K562 (cell line): ENCODE measurements at regions not wholly inside any gene's neighbourhood (a gene's known extent, or its start where the extent isn't known, plus 50 kb on each side); places are given as distances from the start of the nearest gene placed in this dataset.

Experiments used
- LCOR ChIP-seq: sonication (generic); formaldehyde crosslinking; IDR thresholded peaks from 2 replicates; pipeline ENCODE4 v1.8.0; 2022; ENCODE audit warnings: mild to moderate bottlenecking, missing genetic modification reagents
- RB1 ChIP-seq: fragments of 450-650 bp; IDR thresholded peaks from 2 replicates; pipeline ENCODE4 v1.6.1; 2017; ENCODE audit warnings: low read depth, mild to moderate bottlenecking
- RBBP5 ChIP-seq: fragments of 200-600 bp; sonication (generic); IDR thresholded peaks from 2 replicates; pipeline ENCODE4 v1.6.1; 2012; ENCODE audit warnings: borderline replicate concordance, mild to moderate bottlenecking, low read length, control low read depth, inconsistent platforms; ENCODE audit not compliant: insufficient read depth, poor library complexity, severe bottlenecking
- SAFB ChIP-seq: fragments of 200-400 bp; formaldehyde crosslinking; IDR thresholded peaks from 2 replicates; pipeline ENCODE4 v1.6.1; 2017; ENCODE audit warnings: low read depth, low read length, borderline replicate concordance
- SRSF9 ChIP-seq: fragments of 200-400 bp; formaldehyde crosslinking; IDR thresholded peaks from 2 replicates; pipeline ENCODE4 v1.6.1; 2017; ENCODE audit warnings: low read depth, low read length, borderline replicate concordance
- STAG1 ChIP-seq: sonication (generic); formaldehyde crosslinking; IDR thresholded peaks from 2 replicates; pipeline ENCODE4 v1.5.0; 2020; ENCODE audit warnings: missing genetic modification reagents, borderline replicate concordance
- ZFP30 ChIP-seq: fragments of 250-450 bp; sonication (Bioruptor Pico); IDR thresholded peaks from 2 replicates; pipeline ENCODE4 v1.8.0; 2022; ENCODE audit warnings: moderate library complexity, mild to moderate bottlenecking, inconsistent platforms, borderline replicate concordance
- ZNF133 ChIP-seq: fragments of 250-450 bp; sonication (Bioruptor Pico); IDR thresholded peaks from 2 replicates; pipeline ENCODE4 v1.4.0; 2020; ENCODE audit warnings: mild to moderate bottlenecking
- ZNF140 ChIP-seq: fragments of 250-450 bp; sonication (Bioruptor Pico); IDR thresholded peaks from 2 replicates; pipeline ENCODE4 v1.8.0; 2021; ENCODE audit warnings: moderate library complexity, mild to moderate bottlenecking, inconsistent platforms
- TF ChIP-seq, protein P1 (sequence below), 2 experiments: IDR thresholded peaks; 2 replicates each; pipeline ENCODE4 v1.6.1; 2011; ENCODE audit warnings: borderline replicate concordance in 1 of 2, control low read depth in 1 of 2, low read depth in 1 of 2, low read length in 1 of 2, mild to moderate bottlenecking in 1 of 2, mixed read lengths in 1 of 2, moderate library complexity in 1 of 2; ENCODE audit not compliant: insufficient read depth in 1 of 2, insufficient read length in 1 of 2, poor library complexity in 1 of 2, severe bottlenecking in 1 of 2; ENCODE audit errors: extremely low read depth in 1 of 2

DNA sequence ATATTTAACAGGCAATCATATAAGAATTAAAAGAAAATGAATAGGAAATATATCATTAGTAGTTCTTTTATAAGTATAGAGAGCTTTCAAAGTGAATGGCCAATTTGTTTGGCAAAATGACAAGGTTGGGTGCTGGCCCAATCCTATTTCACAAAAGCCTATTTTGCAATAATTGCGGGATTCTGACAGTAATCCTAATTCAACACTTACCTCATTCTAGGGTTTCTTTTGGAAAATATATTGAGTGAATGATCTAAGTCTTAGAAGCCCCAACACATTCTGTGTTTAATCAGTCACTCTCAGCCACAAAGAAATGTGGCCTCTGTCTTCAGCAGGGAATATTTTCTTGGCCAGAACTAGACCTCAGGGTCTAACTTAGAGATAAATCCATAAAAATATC is 835.9 kb upstream of the ZNF608 start (continued):
- TF ChIP-seq SAFB: no peak
- no peak for TF ChIP-seq RBBP5
- TF ChIP-seq SRSF9: no peak
- no peak for TF ChIP-seq ZNF133 (CRISPR knock-in tag)
- TF ChIP-seq ZFP30 (CRISPR knock-in tag): no peak
- no peak for TF ChIP-seq ZNF140
- TF ChIP-seq RB1: no peak
- TF ChIP-seq LCOR (CRISPR knock-in tag): no peak
- TF ChIP-seq, protein P1, sequence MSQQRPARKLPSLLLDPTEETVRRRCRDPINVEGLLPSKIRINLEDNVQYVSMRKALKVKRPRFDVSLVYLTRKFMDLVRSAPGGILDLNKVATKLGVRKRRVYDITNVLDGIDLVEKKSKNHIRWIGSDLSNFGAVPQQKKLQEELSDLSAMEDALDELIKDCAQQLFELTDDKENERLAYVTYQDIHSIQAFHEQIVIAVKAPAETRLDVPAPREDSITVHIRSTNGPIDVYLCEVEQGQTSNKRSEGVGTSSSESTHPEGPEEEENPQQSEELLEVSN (IDR thresholded peaks at IDR 0.05; ENCODE audit: borderline replicate concordance in 1 of 2, extremely low read depth in 1 of 2, insufficient read depth in 1 of 2, insufficient read length in 1 of 2, low read depth in 1 of 2, low read length in 1 of 2, poor library complexity in 1 of 2, severe bottlenecking in 1 of 2): no peak
- TF ChIP-seq STAG1 (CRISPR knock-in tag): no peak
